HG03354 (cell line): ENCODE measurements at regions not wholly inside any gene's neighbourhood (a gene's known extent, or its start where the extent isn't known, plus 50 kb on each side); places are given as distances from the start of the nearest gene placed in this dataset.
"Not testable (repeated sequence)": the region's sequence is repeated elsewhere in the genome, so short reads cannot be mapped to it uniquely, and the experiment has no call there.

ENCODE experiments used
- ATAC-seq: cut with Tn5 transposase; IDR thresholded peaks from one replicate; pipeline ENCODE4 v1.9.1; 2021; ENCODE audit warnings: mild to moderate bottlenecking; ENCODE audit not compliant: unreplicated experiment, poor library complexity, severe bottlenecking

DNA sequence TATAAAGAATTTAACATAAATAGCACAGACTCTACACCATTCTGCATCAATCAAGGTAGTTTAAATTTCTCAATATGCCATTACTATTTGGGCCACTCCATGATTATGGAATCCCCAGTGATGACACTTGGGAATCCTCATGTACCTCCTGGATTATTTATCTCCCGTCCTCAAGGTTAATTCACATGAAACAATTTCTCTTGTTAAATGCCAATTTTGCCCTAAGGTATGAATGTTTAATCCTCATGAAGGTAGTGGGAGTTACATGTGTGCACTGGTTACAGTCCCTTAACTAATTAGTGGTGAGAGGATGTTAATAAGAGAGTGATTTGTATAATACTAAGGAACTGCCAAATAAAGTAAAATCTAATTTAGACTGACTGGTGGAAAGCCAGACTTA, 372.3 kb upstream of the MDFIC2 start:
- no peak for ATAC-seq

DNA sequence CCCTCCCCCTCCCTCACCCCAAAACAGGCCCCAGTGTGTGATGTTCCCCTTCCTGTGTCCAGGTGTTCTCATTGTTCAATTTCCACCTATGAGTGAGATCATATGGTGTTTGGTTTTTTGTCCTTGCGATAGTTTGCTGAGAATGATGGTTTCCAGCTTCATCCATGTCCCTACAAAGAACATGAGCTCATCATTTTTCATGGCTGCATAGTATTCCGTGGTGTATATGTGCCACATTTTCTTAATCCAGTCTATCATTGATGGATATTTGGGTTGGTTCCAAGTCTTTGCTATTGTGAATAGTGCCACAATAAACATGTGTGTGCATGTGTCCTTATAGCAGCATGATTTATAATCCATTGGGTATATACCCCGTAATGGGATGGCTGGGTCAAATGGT, 363.4 kb upstream of the MDFIC2 start:
- not testable (repeated sequence) for ATAC-seq

DNA sequence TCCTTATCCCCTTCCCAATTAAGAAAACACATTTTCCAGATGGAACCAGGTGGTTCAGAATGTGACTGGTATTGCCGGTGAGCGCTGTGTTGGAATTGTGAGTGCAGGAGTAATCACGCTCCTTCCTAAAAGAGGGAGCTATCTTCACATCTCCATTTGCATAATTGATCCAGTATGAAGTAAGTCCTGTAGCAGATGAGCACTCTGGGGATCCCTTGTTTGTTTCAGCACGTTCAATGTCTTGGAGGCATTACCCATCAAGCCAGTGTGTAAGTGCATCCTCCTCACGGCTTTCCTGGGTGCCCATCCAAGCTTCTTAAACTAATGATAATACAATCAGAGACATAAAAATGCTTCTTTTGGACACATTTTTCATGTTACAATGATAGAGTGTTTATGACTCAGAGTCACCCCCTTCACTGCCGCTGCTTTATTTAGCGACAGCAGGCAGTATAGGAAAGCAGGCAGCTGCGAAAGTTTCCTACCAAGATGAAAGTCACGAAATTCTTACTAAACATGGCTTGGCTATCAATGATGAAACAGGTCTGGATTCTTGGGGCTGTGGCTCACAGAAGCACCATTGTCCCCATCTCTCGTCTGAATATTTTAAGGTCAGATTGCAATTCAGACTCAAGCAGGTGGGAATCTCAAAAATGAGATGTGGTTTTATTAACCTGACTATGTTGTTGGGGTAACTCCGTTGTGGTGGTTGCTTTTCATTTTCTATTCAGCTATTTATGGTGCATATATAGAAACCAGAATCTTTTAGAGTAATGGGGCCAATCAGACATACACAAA, 346.3 kb upstream of the MDFIC2 start:
- ATAC-seq = no peak

DNA sequence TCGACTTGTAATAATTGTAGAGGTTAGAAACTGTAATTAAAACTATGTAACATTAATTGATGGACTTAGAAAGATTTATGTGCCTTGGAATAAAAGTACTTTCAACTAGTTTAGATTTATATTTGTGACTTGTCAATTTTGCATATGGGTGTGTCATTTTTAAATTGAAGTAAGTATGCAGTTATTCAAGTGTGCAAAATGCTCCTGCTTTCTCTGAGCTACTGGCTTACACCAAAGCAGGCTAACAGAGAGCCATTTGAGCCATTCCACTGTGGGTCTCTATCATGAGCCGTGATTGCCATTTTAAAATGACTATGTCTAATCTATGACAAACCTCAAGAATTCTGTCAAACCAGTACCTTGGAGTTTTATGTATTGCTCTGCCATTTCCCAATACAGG, 345.0 kb upstream of the MDFIC2 start:
- no peak for ATAC-seq

DNA sequence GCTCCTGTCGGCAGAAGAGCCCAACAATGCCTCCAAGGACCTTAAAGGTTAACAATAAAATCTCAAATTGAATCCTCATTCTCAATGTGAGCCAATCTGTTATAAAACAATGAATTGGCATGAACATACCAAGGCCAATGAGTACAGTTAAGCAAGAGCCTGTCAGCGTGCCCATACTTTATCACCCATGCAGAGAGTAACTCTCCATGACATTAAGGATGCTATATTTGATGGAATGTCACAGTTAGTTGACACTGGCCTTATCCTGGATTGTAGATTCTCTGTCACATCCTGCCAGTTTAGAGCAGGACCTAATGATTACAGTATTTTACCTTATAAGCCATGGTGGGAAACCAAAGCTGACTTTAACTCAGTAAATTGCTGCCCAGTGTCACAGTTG, 335.4 kb upstream of the MDFIC2 start:
- ATAC-seq = no peak

DNA sequence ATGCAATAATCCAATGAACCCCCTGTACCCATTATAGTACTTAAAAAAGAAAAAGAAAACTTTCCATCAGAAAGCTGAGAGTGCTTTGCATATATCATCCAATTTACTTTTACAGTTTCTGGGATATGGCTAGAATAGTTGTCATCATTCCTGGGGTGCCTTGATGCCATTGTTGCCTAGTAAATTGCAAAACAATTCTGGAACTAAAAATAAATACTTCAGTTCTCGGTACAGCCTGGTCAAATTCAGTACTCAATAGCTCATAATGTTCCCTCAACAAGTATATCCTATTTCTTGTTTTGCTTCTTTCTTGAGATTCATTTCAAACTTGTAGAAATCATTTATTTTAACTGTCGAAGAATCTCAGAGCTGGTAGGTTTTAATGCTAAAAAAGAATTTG, 334.7 kb upstream of the MDFIC2 start:
- ATAC-seq = no peak

DNA sequence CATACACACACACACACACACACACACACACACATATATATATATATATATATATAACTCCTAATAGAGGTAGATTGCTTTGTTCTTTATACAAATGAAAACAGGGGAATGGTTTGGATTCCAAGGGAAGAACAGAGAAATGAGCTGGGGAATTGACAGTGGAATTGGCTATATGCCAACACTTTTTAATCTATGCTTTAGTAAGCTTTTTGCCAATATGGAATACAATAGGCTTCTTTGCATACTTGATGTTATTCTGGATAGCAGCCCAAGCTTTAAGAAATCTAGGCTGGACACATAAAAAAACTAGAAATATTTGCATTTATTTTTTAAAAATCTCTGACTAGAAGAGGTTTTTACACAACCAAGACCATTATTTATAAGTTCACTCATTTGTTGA, 334.2 kb upstream of the MDFIC2 start:
- no peak for ATAC-seq

DNA sequence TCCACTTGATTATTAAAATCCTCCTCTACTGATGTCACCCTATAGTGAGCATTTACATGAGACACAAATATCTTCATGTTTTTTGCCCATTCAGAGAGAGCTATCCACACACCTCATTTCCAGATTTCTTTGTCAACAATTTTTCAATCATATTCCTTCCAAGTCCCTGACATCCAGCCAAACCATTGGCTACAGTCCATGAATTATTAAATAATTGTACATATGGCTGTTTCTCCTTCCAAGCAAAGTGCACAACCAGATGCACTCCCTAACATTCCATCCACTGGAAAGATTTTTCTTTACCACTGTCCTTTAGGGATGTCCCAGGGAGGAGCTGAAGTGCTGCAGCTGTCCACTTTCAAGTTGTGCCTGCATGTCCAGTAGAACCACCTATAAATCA, 328.0 kb upstream of the MDFIC2 start:
- ATAC-seq = no peak

DNA sequence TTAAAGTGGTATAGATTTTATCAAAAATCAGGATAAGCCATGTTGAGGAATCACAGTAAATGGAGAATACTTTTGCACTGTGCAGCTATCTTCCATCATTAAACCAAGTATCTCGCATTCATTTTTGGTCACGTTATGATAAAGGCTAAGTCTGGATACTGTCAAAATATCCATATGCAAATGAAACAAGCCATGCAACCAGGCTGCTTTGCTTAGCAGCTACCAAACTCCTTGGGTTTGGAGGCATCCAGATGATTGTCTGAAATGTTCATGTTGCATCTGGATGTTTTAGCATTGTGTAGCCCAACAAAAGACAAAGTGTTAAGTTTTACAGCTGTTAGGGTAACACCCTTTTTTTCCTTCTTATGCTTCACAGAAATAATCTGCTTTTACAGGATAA, 322.9 kb upstream of the MDFIC2 start:
- ATAC-seq = no peak

DNA sequence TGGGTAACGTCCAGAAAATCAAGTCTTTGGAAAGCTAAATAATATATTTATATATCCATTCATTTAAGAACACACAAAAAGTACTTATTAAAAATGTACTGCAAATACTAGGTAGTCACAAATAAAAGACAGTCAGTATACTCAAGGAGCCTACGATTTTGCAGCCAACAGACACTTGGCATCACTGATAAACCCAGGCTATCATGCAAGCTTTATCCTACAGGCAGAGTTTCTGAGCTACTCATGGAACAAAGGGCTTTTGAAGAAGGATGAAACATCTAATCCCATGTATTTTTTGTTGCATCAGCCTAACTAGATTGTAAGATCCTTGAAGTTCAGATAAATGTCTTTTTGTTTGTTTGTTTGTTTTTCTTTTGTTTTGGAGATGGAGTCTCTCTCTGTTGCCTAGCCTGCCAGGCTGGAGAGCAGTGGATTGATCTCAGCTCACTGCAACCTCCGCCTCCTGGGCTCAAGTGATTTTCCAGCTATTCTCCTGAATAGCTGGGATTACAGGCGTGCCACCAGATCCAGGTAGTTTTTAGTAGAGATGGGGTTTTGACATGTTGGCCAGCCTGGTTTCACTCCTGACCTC, 319.4 kb upstream of the MDFIC2 start:
- ATAC-seq = no peak

DNA sequence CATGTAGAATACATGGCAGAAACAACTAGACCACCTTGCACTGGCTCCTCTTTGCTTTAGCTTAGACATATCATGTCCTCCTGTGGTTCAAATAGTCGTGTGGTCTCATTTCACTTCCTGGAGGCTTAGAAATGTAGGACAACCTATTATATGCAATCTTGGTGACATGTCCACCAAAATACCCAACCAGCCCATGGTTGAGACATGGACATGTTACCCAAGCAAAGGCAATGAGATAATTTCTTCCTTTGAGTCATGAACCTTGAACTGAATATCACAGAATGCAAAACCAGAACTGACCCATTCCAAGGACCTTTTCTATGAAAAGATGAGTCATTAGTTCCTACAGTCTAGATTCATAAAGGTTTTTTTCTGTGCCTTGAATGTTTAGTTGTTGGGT, 309.0 kb upstream of the MDFIC2 start:
- ATAC-seq = no peak

DNA sequence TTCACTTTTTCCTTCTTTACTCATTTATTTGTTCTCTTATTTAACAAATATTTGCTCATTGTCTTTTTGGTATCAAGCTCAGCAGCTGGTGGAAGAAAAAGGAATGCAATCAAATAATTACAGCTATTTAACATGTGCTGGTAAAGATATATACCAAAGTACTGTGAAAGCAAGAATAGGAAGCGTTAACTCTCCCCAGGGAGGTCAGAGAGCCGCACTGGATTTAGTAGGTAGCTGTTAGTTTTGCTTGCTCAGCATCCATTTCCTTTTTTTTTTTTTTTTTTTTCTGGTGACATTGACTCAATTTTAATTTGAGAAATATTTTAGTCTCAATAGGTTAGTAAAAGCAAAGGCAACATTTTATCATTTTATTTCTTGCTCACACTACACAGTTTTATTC, 308.5 kb upstream of the MDFIC2 start:
- ATAC-seq = no peak

DNA sequence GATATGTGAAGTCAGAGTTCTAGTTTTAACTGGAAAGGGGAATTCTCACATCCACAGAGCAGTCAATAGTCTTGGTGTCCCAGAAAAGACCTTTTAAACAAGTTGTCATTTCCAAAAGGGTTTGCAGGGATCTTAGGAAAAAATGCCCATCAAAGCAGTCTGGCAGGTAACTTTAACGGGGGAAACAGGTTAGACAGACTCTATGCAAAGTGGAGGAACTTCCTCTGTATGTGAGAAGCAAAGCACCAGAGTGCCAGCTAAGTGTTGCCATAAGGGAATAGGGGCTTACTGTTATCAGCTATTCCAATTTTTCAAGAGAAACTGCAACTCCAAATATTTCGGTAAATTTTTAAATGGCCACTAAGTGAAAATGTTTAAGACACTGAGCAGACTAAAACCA, 307.9 kb upstream of the MDFIC2 start:
- no peak for ATAC-seq

DNA sequence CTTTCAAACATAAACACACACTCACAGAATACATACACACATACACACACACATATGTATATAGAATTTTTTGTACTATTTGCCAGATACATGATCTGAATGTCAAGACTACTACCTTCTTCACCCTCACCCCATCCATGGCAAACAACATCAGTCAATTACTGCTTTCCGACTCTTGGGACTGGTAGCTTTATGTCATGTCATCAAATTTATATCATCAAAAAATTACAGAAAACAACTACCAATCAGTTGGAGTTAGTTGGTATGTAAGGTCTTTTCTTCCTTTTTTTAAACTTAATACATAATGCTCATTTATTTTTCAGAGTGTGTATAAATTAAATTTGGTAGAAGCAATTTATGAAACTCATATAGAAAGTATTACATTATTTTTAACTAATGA, 305.7 kb upstream of the MDFIC2 start:
- ATAC-seq = no peak

DNA sequence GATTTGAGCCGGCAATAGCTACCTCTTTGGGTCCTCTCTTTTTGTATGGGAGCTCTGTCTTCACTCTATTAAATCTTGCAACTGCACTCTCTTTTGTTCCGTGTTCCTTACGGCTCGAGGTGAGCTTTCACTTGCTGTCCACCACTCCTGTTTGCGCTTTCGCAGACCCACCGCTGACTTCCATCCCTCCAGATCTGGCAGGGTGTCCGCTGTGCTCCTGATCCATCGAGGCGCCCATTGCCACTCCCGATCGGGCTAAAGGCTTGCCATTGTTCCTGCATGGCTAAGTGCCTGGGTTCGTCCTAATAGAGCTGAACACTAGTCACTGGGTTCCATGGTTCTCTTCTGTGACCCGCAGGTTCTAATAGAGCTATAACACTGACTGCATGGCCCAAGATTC, 304.9 kb upstream of the MDFIC2 start:
- not testable (repeated sequence) for ATAC-seq

DNA sequence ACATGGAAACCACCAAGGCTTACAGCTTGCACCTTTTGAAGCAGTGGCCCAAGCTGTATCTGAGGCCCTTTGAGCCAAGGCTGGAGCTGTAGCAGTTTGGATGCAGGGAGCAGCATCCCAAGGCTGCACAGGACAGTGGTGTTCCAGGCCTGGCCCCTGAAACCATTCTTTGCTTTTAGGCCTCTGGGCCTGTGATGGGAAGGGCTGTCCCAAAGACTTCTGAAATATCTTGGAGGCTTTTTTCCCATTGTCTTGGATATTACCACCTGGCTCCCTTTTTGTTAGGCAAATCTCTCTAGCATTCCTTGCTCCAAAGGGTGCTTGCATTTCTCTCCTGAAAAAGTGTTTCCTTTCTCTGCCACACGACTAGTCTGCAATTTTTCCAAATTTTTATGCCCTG, 302.8 kb upstream of the MDFIC2 start:
- ATAC-seq = no peak

DNA sequence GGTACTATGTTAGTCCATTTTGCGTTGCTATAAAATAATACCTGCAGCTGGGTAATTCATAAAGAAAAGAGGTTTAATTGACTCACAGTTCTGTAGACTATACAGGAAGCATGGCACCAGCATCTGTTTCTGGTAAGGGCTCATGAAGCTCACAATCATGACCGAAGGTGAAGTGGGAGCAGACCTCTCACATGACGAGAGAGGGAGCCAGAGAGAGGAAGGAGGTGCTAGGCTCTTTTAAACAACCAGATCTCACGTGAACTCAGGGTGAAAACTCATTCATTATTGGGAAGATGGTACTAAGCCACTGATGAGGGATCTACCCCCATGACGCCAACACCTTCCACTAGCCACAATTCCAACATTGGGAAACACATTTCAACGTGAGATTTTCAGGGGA, 301.7 kb upstream of the MDFIC2 start:
- ATAC-seq = no peak

DNA sequence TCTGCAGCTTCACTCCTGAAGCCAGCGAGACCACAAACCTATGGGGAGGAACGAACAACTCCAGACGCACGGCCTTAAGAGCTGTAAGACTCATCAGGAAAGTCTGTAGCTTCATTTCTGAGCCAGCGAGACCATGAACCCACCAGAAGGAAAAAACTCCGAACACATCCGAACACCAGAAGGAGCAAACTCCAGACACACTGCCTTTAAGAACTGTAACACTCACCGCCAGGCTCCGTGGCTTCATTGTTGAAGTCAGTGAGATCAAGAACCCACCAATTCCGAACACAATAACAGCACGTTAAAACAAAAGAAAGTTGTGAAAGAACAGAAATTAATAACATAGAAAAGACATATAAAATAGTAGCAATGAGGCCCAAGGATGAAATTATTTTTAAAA, 300.5 kb upstream of the MDFIC2 start:
- no peak for ATAC-seq

DNA sequence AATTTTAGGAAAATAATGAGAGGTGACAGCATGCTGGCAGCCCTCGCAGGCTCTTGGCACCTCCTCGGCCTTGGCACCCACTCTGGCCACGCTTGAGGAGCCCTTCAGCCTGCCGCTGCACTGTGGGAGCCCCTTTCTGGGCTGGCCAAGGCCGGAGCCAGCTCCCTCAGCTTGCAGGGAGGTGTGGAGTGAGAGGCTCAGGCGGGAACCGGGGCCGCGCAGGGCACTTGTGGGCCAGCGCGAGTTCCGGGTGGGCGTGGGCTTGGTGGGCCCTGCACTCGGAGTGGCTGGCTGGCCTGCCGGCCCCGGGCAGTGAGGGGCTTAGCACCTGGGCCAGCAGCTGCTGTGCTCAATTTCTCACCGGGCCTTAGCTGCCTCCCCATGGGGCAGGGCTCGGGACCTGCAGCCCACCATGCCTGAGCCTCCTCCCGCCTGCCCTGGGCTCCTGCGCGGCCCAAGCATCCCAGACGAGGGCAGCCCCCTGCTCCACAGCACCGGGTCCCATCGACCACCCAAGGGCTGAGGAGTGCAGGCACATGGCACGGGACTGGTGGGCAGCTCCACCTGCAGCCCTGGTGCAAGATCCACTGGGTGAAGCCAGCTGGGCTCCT, 299.3 kb upstream of the MDFIC2 start:
- ATAC-seq = not testable (repeated sequence)

DNA sequence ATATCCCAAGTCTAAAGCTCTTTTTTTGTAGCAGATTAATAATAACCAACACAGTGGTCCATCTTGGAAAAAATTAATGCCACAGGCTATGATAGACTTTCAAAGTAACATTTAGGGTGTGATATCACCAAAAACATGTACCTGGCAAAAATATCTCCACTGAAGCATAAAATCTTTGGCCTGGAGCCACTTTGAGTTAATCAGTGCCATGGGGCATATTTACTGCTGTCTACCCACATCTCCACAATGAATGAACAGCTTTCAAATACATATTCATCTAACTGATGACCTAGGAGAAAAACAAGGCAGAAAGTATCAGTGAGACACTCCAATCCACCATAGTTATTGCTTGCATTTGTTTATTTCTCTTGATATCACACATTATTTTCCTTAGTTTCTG, 296.0 kb upstream of the MDFIC2 start:
- no peak for ATAC-seq

DNA sequence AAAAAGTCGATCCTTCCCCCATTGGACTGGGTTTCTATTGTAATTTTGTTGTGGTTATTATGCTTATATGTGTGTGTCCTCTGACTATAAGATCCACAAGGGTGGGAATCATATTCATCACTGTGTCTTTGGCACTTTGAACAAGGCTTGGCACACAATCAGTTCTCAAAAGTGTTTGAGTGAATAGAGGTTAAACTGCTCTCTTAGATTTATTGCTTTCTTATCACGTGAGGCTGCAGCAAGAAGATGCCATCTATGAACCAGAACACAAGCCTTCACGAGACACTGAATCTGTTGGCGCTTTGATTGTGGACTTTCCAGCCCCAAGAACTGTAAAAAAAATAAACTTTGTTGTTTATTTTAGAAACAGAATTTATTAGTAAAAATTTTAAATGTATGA, 295.0 kb upstream of the MDFIC2 start:
- no peak for ATAC-seq
